H9 (cell line): ENCODE measurements at regions not wholly inside any gene's neighbourhood (a gene's known extent, or its start where the extent isn't known, plus 50 kb on each side); places are given as distances from the start of the nearest gene placed in this dataset.

Experiments
- DNase-seq: peaks from one replicate; pipeline ENCODE4 v3.0.0-alpha.2; 2017
- H2AFZ ChIP-seq: one replicate; pipeline ENCODE4 v1.6.1; 2013; ENCODE audit warnings: mild to moderate bottlenecking, low read length, control low read depth, moderate library complexity
- H2AK5ac ChIP-seq: 2 replicates; pipeline ENCODE4 v1.6.1; 2013; ENCODE audit warnings: low read length, control low read depth, mixed read lengths; ENCODE audit not compliant: insufficient read length
- H2BK120ac ChIP-seq: one replicate; pipeline ENCODE4 v1.6.1; 2013; ENCODE audit warnings: low read depth, mild to moderate bottlenecking, low read length, control low read depth, inconsistent platforms; ENCODE audit not compliant: poor library complexity, severe bottlenecking
- H2BK12ac ChIP-seq: 2 replicates; pipeline ENCODE4 v1.6.1; 2013; ENCODE audit warnings: low read length, control low read depth, mixed read lengths, low read depth; ENCODE audit not compliant: insufficient read length
- H2BK15ac ChIP-seq: 2 replicates; pipeline ENCODE4 v1.6.1; 2013; ENCODE audit warnings: low read depth, low read length, control low read depth
- H2BK20ac ChIP-seq: one replicate; pipeline ENCODE4 v1.6.1; 2013; ENCODE audit warnings: low read depth, mild to moderate bottlenecking, low read length, control low read depth, inconsistent platforms; ENCODE audit not compliant: poor library complexity, severe bottlenecking
- H2BK5ac ChIP-seq: 2 replicates; pipeline ENCODE4 v1.6.1; 2013; ENCODE audit warnings: low read length, control low read depth, mixed read lengths; ENCODE audit not compliant: insufficient read length
- H3K14ac ChIP-seq: 2 replicates; pipeline ENCODE4 v1.6.1; 2013; ENCODE audit warnings: low read length, control low read depth; ENCODE audit not compliant: insufficient read depth
- H3K18ac ChIP-seq: 2 replicates; pipeline ENCODE4 v1.6.1; 2013; ENCODE audit warnings: low read depth, mild to moderate bottlenecking, mixed read lengths, low read length, control low read depth; ENCODE audit not compliant: insufficient read length
- H3K23ac ChIP-seq: 2 replicates; pipeline ENCODE4 v1.6.1; 2013; ENCODE audit warnings: low read length, control low read depth, mixed read lengths, low read depth; ENCODE audit not compliant: insufficient read length
- H3K23me2 ChIP-seq: 2 replicates; pipeline ENCODE4 v1.6.1; 2013; ENCODE audit warnings: low read depth, mild to moderate bottlenecking, mixed read lengths, low read length, control low read depth; ENCODE audit not compliant: insufficient read length, poor library complexity, severe bottlenecking
- H3K27ac ChIP-seq: 2 replicates; pipeline ENCODE4 v1.5.1; 2013; ENCODE audit warnings: low read length, control low read depth, mixed read lengths, low read depth; ENCODE audit not compliant: insufficient read length
- H3K27me3 ChIP-seq: 2 replicates; pipeline ENCODE4 v1.6.1; 2013; ENCODE audit warnings: low read length, control low read depth, inconsistent platforms; ENCODE audit not compliant: insufficient read depth
- H3K4ac ChIP-seq: 2 replicates; pipeline ENCODE4 v1.6.1; 2013; ENCODE audit warnings: low read depth, mild to moderate bottlenecking, control low read depth, inconsistent platforms, low read length, moderate library complexity
- H3K4me1 ChIP-seq: 2 replicates; pipeline ENCODE4 v1.6.1; 2013; ENCODE audit warnings: low read length, control low read depth, inconsistent platforms; ENCODE audit not compliant: insufficient read depth
- H3K4me2 ChIP-seq: 2 replicates; pipeline ENCODE4 v1.6.1; 2013; ENCODE audit warnings: low read length, control low read depth, mixed read lengths; ENCODE audit not compliant: insufficient read length, insufficient read depth
- H3K56ac ChIP-seq: 2 replicates; pipeline ENCODE4 v1.6.1; 2013; ENCODE audit warnings: low read depth, mild to moderate bottlenecking, mixed read lengths, low read length, control low read depth; ENCODE audit not compliant: insufficient read length
- H3K79me1 ChIP-seq: 2 replicates; pipeline ENCODE4 v1.6.1; 2013; ENCODE audit warnings: low read depth, mild to moderate bottlenecking, moderate library complexity, low read length, control low read depth, inconsistent platforms; ENCODE audit not compliant: insufficient read depth, poor library complexity, severe bottlenecking
- H3K79me2 ChIP-seq: 2 replicates; pipeline ENCODE4 v1.6.1; 2013; ENCODE audit warnings: low read length, control low read depth, inconsistent platforms; ENCODE audit not compliant: insufficient read depth
- H3K9ac ChIP-seq: 2 replicates; pipeline ENCODE4 v1.6.1; 2013; ENCODE audit warnings: low read length, control low read depth, mixed read lengths; ENCODE audit not compliant: insufficient read length; ENCODE audit errors: extremely low read depth
- H3K9me3 ChIP-seq: one replicate; pipeline ENCODE4 v1.6.1; 2013; ENCODE audit warnings: low read depth, low read length, inconsistent platforms; ENCODE audit not compliant: control insufficient read depth
- H3T11ph ChIP-seq: one replicate; pipeline ENCODE4 v1.6.1; 2013; ENCODE audit warnings: mild to moderate bottlenecking, low read length, control low read depth, inconsistent platforms
- H4K20me1 ChIP-seq: one replicate; pipeline ENCODE4 v1.6.1; 2013; ENCODE audit not compliant: control insufficient read depth, insufficient read length, insufficient read depth
- H4K5ac ChIP-seq: 2 replicates; pipeline ENCODE4 v1.6.1; 2013; ENCODE audit warnings: low read depth, mild to moderate bottlenecking, mixed read lengths, low read length, control low read depth; ENCODE audit not compliant: insufficient read length
- H4K8ac ChIP-seq: replicated peaks from 2 replicates; pipeline ENCODE4 v1.6.1; 2013; ENCODE audit warnings: low read length, control low read depth, mixed read lengths, low read depth; ENCODE audit not compliant: insufficient read length
- H4K91ac ChIP-seq: 2 replicates; pipeline ENCODE4 v1.6.1; 2013; ENCODE audit warnings: low read depth, mild to moderate bottlenecking, moderate library complexity, mixed read lengths, low read length, control low read depth; ENCODE audit not compliant: insufficient read length
- H3K27ac Mint-ChIP-seq, 3 experiments: 2 replicates in 2 of 3; 3 replicates in 1 of 3; pipeline ENCODE4 v1.8.0; 2020 to 2021; ENCODE audit warnings: mixed read lengths in 3 of 3, mild to moderate bottlenecking in 1 of 3, moderate library complexity in 1 of 3
- H3K27me3 Mint-ChIP-seq: 2 replicates; pipeline ENCODE4 v1.8.0; 2021; ENCODE audit warnings: low read depth, mild to moderate bottlenecking, moderate library complexity, mixed read lengths
- H3K36me3 Mint-ChIP-seq, 3 experiments: 2 replicates in 2 of 3; 3 replicates in 1 of 3; pipeline ENCODE4 v1.8.0; 2020 to 2021; ENCODE audit warnings: low read depth in 3 of 3, mixed read lengths in 3 of 3; ENCODE audit not compliant: insufficient read depth in 1 of 3
- H3K4me1 Mint-ChIP-seq, 2 experiments: 2 replicates each; pipeline ENCODE4 v1.8.0; 2020; ENCODE audit warnings: mixed read lengths in 2 of 2
- H3K4me3 Mint-ChIP-seq, 2 experiments: 2 replicates in 1 of 2; 3 replicates in 1 of 2; pipeline ENCODE4 v1.8.0; 2020 to 2021; ENCODE audit warnings: mild to moderate bottlenecking in 2 of 2, mixed read lengths in 2 of 2, moderate library complexity in 1 of 2
- H3K9me3 Mint-ChIP-seq, 2 experiments: 2 replicates in 1 of 2; 3 replicates in 1 of 2; pipeline ENCODE4 v1.8.0; 2020; ENCODE audit warnings: mild to moderate bottlenecking in 2 of 2, mixed read lengths in 2 of 2, moderate library complexity in 1 of 2
- WGBS: extraction: QIAGEN DNeasy Blood & Tissue Kit; methylation state at CpG from one replicate; pipeline ENCODE4 v1.1.7; 2013; ENCODE audit warnings: missing lambda C conversion rate, low lambda C conversion rate, mixed read lengths; ENCODE audit not compliant: insufficient read length; ENCODE audit errors: extremely low coverage; 5-methylcytosine and 5-hydroxymethylcytosine counted together
- TF ChIP-seq, protein P1 (sequence below): fragments of 200-600 bp; sonication (generic); conservative IDR thresholded peaks from 3 replicates; pipeline ENCODE4 v1.8.0; 2021; ENCODE audit warnings: antibody characterized with exemption, mild to moderate bottlenecking

DNA sequence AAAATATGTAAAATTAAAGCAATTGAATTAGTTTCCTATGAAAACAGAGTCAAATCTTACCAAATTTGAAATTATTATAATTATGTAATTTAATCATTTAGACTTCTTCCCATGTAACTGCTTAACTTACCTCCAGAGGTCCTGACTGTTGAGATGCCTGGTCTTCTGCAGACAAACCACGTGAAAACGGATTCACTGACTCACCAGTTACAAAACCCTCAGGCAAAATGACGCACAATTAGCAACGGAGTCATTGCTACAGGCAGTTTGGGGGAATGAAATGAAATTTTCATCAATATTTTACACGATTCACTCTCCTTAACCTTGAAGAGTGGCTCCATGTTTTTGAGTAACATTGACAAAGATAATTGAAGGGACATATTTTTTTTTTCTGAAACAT, 460.8 kb downstream of the MTRR start:
- H3K4me1 Mint-ChIP-seq, result peaks cover 6 to 12% of the 10 kb centered on the region in 2 experiments
- WGBS, result no CpG with 5 or more reads among the region's 5 CpGs
- Histone ChIP-seq H4K5ac (no peak overlapping the region), H3K14ac (no peak overlapping the region), H2AK5ac (no peak overlapping the region), H2AFZ (no peak overlapping the region), H3K23ac (no peak overlapping the region), H3K27me3 (no peaks in the 10 kb centered on the region), H2BK5ac (no peak overlapping the region), H2BK120ac (no peak overlapping the region), H3K9ac (no peak overlapping the region), H3K4ac (no peak overlapping the region), H4K91ac (no peak overlapping the region), H2BK15ac (no peak overlapping the region), H4K8ac (no peak overlapping the region), H3K9me3 (no peaks in the 10 kb centered on the region), H3K27ac (no peak overlapping the region), H3K79me2 (no peaks in the 10 kb centered on the region), H2BK12ac (no peak overlapping the region), H3K4me1 (no peaks in the 10 kb centered on the region; the same call in 1 of the 2 replicates), H2BK20ac (no peak overlapping the region), H3K79me1 (no peaks in the 10 kb centered on the region), H4K20me1 (no peaks in the 10 kb centered on the region), H3K18ac (no peak overlapping the region), H3T11ph (no peak overlapping the region), H3K23me2 (no peaks in the 10 kb centered on the region), H3K56ac (no peak overlapping the region), H3K4me2 (no peak overlapping the region)
- TF ChIP-seq, protein P1, sequence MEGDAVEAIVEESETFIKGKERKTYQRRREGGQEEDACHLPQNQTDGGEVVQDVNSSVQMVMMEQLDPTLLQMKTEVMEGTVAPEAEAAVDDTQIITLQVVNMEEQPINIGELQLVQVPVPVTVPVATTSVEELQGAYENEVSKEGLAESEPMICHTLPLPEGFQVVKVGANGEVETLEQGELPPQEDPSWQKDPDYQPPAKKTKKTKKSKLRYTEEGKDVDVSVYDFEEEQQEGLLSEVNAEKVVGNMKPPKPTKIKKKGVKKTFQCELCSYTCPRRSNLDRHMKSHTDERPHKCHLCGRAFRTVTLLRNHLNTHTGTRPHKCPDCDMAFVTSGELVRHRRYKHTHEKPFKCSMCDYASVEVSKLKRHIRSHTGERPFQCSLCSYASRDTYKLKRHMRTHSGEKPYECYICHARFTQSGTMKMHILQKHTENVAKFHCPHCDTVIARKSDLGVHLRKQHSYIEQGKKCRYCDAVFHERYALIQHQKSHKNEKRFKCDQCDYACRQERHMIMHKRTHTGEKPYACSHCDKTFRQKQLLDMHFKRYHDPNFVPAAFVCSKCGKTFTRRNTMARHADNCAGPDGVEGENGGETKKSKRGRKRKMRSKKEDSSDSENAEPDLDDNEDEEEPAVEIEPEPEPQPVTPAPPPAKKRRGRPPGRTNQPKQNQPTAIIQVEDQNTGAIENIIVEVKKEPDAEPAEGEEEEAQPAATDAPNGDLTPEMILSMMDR, result no peak
- H3K36me3 Mint-ChIP-seq, result no peaks in the 10 kb centered on the region
- no peak for DNase-seq
- no peak overlapping the region for H3K4me3 Mint-ChIP-seq
- H3K27ac Mint-ChIP-seq, result no peak overlapping the region
- H3K9me3 Mint-ChIP-seq, result no peaks in the 10 kb centered on the region
- H3K27me3 Mint-ChIP-seq, result no peaks in the 10 kb centered on the region; the same call in 1 of the 2 replicates
